HG02798 (cell line): ENCODE measurements at regions not wholly inside any gene's neighbourhood (a gene's known extent, or its start where the extent isn't known, plus 50 kb on each side); places are given as distances from the start of the nearest gene placed in this dataset.
"Not testable (repeated sequence)": the region's sequence is repeated elsewhere in the genome, so short reads cannot be mapped to it uniquely, and the experiment has no call there.

Source experiments
- ATAC-seq: cut with Tn5 transposase; IDR thresholded peaks from one replicate; pipeline ENCODE4 v1.9.1; 2021; ENCODE audit warnings: mild to moderate bottlenecking; ENCODE audit not compliant: unreplicated experiment, poor library complexity

- ATAC-seq: no peak
These were observed 78.7 kb upstream of the PNPT1 start for GRCh38 chr2:55772109-55772980.

GRCh38 chr2:55771612-55772011 lies 78.0 kb upstream of the PNPT1 start:
- ATAC-seq: no peak

GRCh38 chr2:55768991-55769390 lies 75.3 kb upstream of the PNPT1 start:
- no peak for ATAC-seq

GRCh38 chr2:55766947-55767346 lies 73.3 kb upstream of the PNPT1 start:
- ATAC-seq: no peak

- not testable (repeated sequence) for ATAC-seq
These were observed 72.1 kb upstream of the PNPT1 start for GRCh38 chr2:55765708-55766107.

GRCh38 chr2:55763721-55764120 lies 70.1 kb upstream of the PNPT1 start:
- no peak for ATAC-seq

- no peak for ATAC-seq
These were observed 67.9 kb upstream of the PNPT1 start for GRCh38 chr2:55761526-55761925.

GRCh38 chr2:55761024-55761423 lies 67.4 kb upstream of the PNPT1 start:
- no peak for ATAC-seq

- no peak for ATAC-seq
These were observed 66.5 kb upstream of the PNPT1 start for GRCh38 chr2:55760125-55760524.

- no peak for ATAC-seq
These were observed 65.8 kb upstream of the PNPT1 start for GRCh38 chr2:55759271-55759921.

GRCh38 chr2:55751966-55752365 lies 58.3 kb upstream of the PNPT1 start:
- ATAC-seq: no peak

GRCh38 chr2:55743583-55743982 lies 49.9 kb upstream of the PNPT1 start:
- no peak for ATAC-seq
